GM10266 (cell line): ENCODE measurements at regions not wholly inside any gene's neighbourhood (a gene's known extent, or its start where the extent isn't known, plus 50 kb on each side); places are given as distances from the start of the nearest gene placed in this dataset.

Experiments used
- DNase-seq: peaks from one replicate; pipeline ENCODE4 v3.0.0; 2012; ENCODE audit errors: extremely low spot score
- TF ChIP-seq, protein P1 (sequence below): IDR thresholded peaks from 2 replicates; pipeline ENCODE4 v1.5.1; 2012; ENCODE audit warnings: mild to moderate bottlenecking, low read depth; ENCODE audit not compliant: control insufficient read depth, insufficient read depth; ENCODE audit errors: missing control alignments

DNA sequence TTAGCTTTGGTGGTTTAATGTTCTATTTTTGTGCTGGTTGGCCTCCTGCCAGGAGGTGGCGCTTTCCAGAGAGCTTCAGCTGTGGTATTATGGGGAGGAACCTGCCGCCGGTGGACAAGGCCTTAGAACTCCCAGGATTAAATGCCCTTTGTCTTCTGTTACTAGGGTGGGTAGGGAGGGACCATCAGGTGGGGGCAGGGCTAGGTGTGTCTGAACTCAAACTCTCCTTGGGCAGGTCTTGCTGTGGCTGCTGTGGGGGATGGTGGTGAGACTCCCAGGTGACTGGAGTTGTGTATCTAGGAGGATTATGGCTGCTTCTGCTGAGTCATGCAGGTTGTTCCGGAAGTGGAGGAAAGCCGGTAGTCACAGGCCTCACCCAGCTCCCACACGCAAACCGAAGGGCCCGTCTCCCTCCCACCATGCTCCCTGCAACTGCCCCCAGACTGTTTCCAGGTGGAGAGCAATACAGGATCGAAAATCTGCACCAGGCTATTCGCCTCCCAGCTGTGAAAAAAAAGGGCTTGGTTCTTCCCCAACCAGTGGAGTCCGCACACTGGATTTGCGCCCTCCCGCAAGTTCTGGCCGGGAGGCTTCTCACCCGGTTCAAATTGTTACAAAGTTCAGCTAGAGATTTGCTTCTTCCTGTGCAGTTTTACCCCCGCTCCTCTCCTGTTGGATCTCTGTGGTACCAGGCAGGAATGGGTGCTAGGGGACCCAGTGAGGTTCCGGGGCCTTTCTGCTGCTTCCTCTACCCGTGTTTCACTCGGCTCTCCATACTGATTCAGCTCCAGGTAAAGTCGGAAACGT is 220.5 kb downstream of the CENPF start:
- TF ChIP-seq, protein P1, sequence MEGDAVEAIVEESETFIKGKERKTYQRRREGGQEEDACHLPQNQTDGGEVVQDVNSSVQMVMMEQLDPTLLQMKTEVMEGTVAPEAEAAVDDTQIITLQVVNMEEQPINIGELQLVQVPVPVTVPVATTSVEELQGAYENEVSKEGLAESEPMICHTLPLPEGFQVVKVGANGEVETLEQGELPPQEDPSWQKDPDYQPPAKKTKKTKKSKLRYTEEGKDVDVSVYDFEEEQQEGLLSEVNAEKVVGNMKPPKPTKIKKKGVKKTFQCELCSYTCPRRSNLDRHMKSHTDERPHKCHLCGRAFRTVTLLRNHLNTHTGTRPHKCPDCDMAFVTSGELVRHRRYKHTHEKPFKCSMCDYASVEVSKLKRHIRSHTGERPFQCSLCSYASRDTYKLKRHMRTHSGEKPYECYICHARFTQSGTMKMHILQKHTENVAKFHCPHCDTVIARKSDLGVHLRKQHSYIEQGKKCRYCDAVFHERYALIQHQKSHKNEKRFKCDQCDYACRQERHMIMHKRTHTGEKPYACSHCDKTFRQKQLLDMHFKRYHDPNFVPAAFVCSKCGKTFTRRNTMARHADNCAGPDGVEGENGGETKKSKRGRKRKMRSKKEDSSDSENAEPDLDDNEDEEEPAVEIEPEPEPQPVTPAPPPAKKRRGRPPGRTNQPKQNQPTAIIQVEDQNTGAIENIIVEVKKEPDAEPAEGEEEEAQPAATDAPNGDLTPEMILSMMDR: no peak
- no peak for DNase-seq

DNA sequence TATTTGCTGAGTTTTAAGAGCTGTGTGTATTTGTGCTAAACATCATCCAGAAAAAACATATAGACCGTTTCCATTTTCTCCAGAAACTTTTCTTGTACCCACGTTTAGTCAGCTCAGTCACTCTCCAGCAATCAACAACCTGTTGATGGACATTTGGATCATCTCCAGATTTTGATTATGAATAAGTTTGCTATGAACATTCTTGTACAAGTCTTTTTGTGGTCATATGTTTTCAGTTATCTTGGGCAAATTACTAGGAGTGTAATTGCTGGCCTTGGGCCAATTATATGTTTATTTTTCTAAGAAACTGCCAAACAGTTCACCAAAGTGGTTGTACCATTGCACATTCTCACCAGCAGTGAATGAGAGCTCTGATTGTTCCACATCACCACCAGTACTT is 221.8 kb downstream of the CENPF start:
- DNase-seq: no peak
- TF ChIP-seq, protein P1: no peak

- TF ChIP-seq, protein P1: no peak
- DNase-seq: no peak
Observed at GRCh38 chr1:214826619-214827018, 223.6 kb downstream of the CENPF start.

- TF ChIP-seq, protein P1: no peak
- no peak for DNase-seq
Observed at GRCh38 chr1:214827883-214828282, 224.9 kb downstream of the CENPF start.

- TF ChIP-seq, protein P1: no peak
- no peak for DNase-seq
Observed at GRCh38 chr1:214830941-214831340, 227.9 kb downstream of the CENPF start.

- TF ChIP-seq, protein P1: no peak
- DNase-seq: no peak
Observed at GRCh38 chr1:214831956-214832355, 229.0 kb downstream of the CENPF start.

DNA sequence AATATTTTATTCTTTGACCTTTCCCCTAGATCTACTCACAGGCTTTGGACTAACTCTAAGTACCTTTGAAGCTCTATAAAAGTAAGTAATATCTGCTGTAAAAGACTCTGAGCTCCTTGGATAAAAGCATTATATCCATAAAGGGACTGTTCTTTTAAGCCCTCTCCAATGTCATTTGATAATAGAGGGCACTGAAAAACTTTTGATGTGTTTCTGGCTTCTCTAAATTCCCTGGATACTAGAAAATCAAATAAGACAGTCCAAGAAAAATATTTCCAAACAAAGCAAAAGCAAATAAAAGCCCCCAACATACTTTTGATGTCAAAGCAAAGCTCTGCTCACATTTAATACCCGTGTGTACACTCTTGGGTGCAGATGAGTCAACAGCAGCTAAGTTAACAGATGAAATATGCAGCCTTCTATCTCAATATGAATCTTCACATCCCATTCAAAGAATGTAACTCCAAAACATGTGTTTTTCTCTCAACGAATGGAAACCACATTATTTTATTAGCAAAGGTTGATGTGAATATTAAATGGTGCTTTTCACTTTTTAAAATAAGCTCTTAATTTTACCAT is 230.3 kb downstream of the CENPF start:
- DNase-seq: no peak
- TF ChIP-seq, protein P1: no peak
